Caco-2 (cell line): ENCODE measurements at regions not wholly inside any gene's neighbourhood (a gene's known extent, or its start where the extent isn't known, plus 50 kb on each side); places are given as distances from the start of the nearest gene placed in this dataset.

Experiments
- BruUV-seq: library from RNA; stranded (reverse); fragments of 400-500 nt; replicated peaks from 2 replicates; lab custom pipeline; 2021; lab: Mats Ljungman, UMichigan
- CTCF ChIA-PET: fragments of 300-600 bp; sonication (Branson Sonifier 250); formaldehyde crosslinking; loops from one replicate; lab custom pipeline; 2022; ENCODE audit warnings: antibody characterized with exemption; lab: Charles Lee
- POLR2A ChIA-PET: fragments of 300-600 bp; sonication (Branson Sonifier 250); formaldehyde crosslinking; loops from one replicate; lab custom pipeline; 2022; ENCODE audit warnings: antibody characterized with exemption; lab: Charles Lee
- DNase-seq, 2 experiments: peaks; one replicate each; pipeline versions ENCODE4 v3.0.0 to v3.0.0-alpha.2; 2020 to 2022
- H3K27me3 ChIP-seq: replicated peaks from 2 replicates; pipeline ENCODE4 v1.6.0; 2011; ENCODE audit warnings: low read length; ENCODE audit not compliant: control insufficient read depth, insufficient read depth
- H3K36me3 ChIP-seq: 2 replicates; pipeline ENCODE4 v1.5.1; 2011; ENCODE audit warnings: low read length; ENCODE audit not compliant: control insufficient read depth, insufficient read depth
- H3K4me1 ChIP-seq: fragments of 250-450 bp; sonication (Bioruptor Pico); 2 replicates; pipeline ENCODE4 v1.5.1; 2020; ENCODE audit warnings: mild to moderate bottlenecking
- H3K4me3 ChIP-seq: 2 replicates; pipeline ENCODE4 v1.5.1; 2011; ENCODE audit warnings: low read depth, mild to moderate bottlenecking, control low read depth, low read length
- H3K9me3 ChIP-seq: fragments of 250-450 bp; sonication (Bioruptor Pico); 2 replicates; pipeline ENCODE4 v1.5.1; 2020; ENCODE audit warnings: mild to moderate bottlenecking, moderate library complexity
- H3K27ac Mint-ChIP-seq: one replicate; pipeline ENCODE4 v1.8.0; 2022; ENCODE audit warnings: mixed read lengths; ENCODE audit not compliant: unreplicated experiment
- H3K27me3 Mint-ChIP-seq: one replicate; pipeline ENCODE4 v1.8.0; 2022; ENCODE audit warnings: mixed read lengths; ENCODE audit not compliant: insufficient read depth, unreplicated experiment
- H3K36me3 Mint-ChIP-seq: one replicate; pipeline ENCODE4 v1.8.0; 2022; ENCODE audit warnings: mild to moderate bottlenecking, mixed read lengths; ENCODE audit not compliant: insufficient read depth, unreplicated experiment
- H3K4me1 Mint-ChIP-seq: one replicate; pipeline ENCODE4 v1.8.0; 2022; ENCODE audit warnings: low read depth, mixed read lengths; ENCODE audit not compliant: unreplicated experiment
- H3K4me3 Mint-ChIP-seq: one replicate; pipeline ENCODE4 v1.8.0; 2022; ENCODE audit warnings: mild to moderate bottlenecking, moderate library complexity, mixed read lengths; ENCODE audit not compliant: unreplicated experiment
- H3K9me3 Mint-ChIP-seq: one replicate; pipeline ENCODE4 v1.8.0; 2022; ENCODE audit warnings: mixed read lengths; ENCODE audit not compliant: unreplicated experiment
- CTCF ChIP-seq, 2 experiments: fragments of 200-600 bp in 1 of 2; IDR thresholded peaks; 1 replicate in 1 of 2; 2 replicates in 1 of 2; pipeline versions ENCODE4 v1.5.1 to v1.8.0; 2011 to 2022; ENCODE audit warnings: antibody characterized with exemption in 1 of 2, control low read depth in 1 of 2, inconsistent platforms in 1 of 2, low read depth in 1 of 2, low read length in 1 of 2, mild to moderate bottlenecking in 1 of 2, moderate library complexity in 1 of 2; ENCODE audit not compliant: insufficient read depth in 1 of 2, severe bottlenecking in 1 of 2, unreplicated experiment in 1 of 2
- intact Hi-C: fragments of 100-400 bp; cut with micrococcal nuclease; formaldehyde crosslinking; loops from one replicate; pipeline ENCODE4 v1.10.0; 2022; ENCODE audit not compliant: unreplicated experiment

- no TSS peak for BruUV-seq
- Mint-ChIP-seq H3K27ac (no peak overlapping the region), H3K4me3 (no peak overlapping the region), H3K27me3 (peaks cover 4% of the 10 kb centered on the region), H3K4me1 (no peaks in the 10 kb centered on the region), H3K9me3 (no peaks in the 10 kb centered on the region), H3K36me3 (no peaks in the 10 kb centered on the region)
- DNase-seq = no peak
- no peaks in the 10 kb centered on the region for H3K4me1 ChIP-seq
- H3K9me3 ChIP-seq = no peaks in the 10 kb centered on the region
- ChIA-PET CTCF (no interaction called here), POLR2A (no interaction called here)
- H3K27me3 ChIP-seq = no peaks in the 10 kb centered on the region
- H3K4me3 ChIP-seq = no peak overlapping the region
- TF ChIP-seq CTCF (IDR thresholded peaks at IDR 0.05; ENCODE audit: insufficient read depth in 1 of 2, low read depth in 1 of 2, low read length in 1 of 2, severe bottlenecking in 1 of 2, unreplicated experiment in 1 of 2) = no peak
- no peaks in the 10 kb centered on the region for H3K36me3 ChIP-seq
- intact Hi-C loops = no loop called here
Observed at GRCh38 chr10:123445261-123445775, 220.8 kb upstream of the GPR26 start.

GRCh38 chr10:123446449-123447156, 219.6 kb upstream of the GPR26 start:
- no peak for TF ChIP-seq CTCF (IDR thresholded peaks at IDR 0.05; ENCODE audit: insufficient read depth in 1 of 2, low read depth in 1 of 2, low read length in 1 of 2, severe bottlenecking in 1 of 2, unreplicated experiment in 1 of 2)
- Histone ChIP-seq H3K9me3 (no peaks in the 10 kb centered on the region), H3K4me3 (no peak overlapping the region), H3K36me3 (no peaks in the 10 kb centered on the region), H3K27me3 (no peaks in the 10 kb centered on the region), H3K4me1 (no peaks in the 10 kb centered on the region)
- H3K9me3 Mint-ChIP-seq = no peaks in the 10 kb centered on the region
- H3K4me3 Mint-ChIP-seq = no peak overlapping the region
- no peaks in the 10 kb centered on the region for H3K36me3 Mint-ChIP-seq
- CTCF ChIA-PET = no interaction called here
- no peaks in the 10 kb centered on the region for H3K4me1 Mint-ChIP-seq
- DNase-seq = no peak
- intact Hi-C loops = no loop called here
- POLR2A ChIA-PET = no interaction called here
- H3K27me3 Mint-ChIP-seq = peaks cover 7% of the 10 kb centered on the region
- H3K27ac Mint-ChIP-seq = no peak overlapping the region
- no TSS peak for BruUV-seq

GRCh38 chr10:123449234-123449962, 216.8 kb upstream of the GPR26 start:
- peaks cover 17% of the 10 kb centered on the region for H3K27me3 Mint-ChIP-seq

More at GRCh38 chr10:123449234-123449962, 216.8 kb upstream of the GPR26 start:
- Mint-ChIP-seq H3K36me3 (no peaks in the 10 kb centered on the region), H3K27ac (no peak overlapping the region), H3K4me3 (no peak overlapping the region), H3K9me3 (no peaks in the 10 kb centered on the region), H3K4me1 (no peaks in the 10 kb centered on the region)
- H3K4me1 ChIP-seq = no peaks in the 10 kb centered on the region
- no peaks in the 10 kb centered on the region for H3K9me3 ChIP-seq
- ChIA-PET POLR2A (no interaction called here), CTCF (no interaction called here)
- H3K36me3 ChIP-seq = no peaks in the 10 kb centered on the region
- intact Hi-C loops = no loop called here
- H3K4me3 ChIP-seq = no peak overlapping the region
- no peak for TF ChIP-seq CTCF (IDR thresholded peaks at IDR 0.05; ENCODE audit: insufficient read depth in 1 of 2, low read depth in 1 of 2, low read length in 1 of 2, severe bottlenecking in 1 of 2, unreplicated experiment in 1 of 2)
- DNase-seq = no peak
- H3K27me3 ChIP-seq = no peaks in the 10 kb centered on the region
- BruUV-seq = no TSS peak
